ENCODE measurements at regions not wholly inside any gene's neighbourhood (a gene's known extent, or its start where the extent isn't known, plus 50 kb on each side); places are given as distances from the start of the nearest gene placed in this dataset.
"Not testable (repeated sequence)": the region's sequence is repeated elsewhere in the genome, so short reads cannot be mapped to it uniquely, and the experiment has no call there.

DNA sequence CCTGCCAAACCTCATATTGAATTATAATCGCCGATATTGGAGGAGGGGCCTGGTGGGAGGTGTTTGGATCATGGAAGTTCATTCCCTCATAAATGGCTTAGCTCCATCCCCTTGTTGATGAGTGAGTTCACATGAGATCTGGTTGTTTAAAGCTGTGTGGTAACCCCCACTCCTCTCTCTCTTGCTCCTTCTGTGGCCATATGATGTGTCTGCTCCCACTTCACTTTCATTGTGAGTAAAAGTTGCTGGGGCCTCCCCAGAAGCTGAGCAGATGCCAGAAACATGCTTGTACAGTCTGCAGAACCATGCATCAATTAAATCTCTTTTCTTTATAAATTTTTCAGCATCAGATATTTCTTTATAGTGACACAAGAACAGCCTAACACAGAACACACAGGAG, 929.0 kb upstream of the FAT3 start:
- no peak for FAIRE-seq

DNA sequence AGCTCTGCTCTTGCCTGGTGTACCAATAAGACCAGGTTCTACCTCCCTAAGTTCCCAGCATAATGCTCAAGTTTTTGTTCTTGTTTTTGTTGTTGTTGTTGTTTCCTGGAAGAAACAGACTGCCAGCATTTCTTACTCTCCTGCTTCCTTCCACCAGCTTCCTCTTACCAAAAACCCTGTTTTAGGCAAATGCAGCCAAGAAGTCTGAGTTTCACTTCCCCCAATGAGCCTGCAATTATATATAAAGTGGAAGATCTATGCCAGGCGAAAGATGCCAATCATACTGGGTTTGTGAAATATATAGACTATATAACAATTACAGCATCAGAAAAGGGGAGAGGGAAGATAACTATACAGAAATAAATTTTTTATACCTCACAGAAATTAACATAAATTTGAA, 931.5 kb upstream of the FAT3 start:
- FAIRE-seq, result no peak

More for the DNA sequence above, 929.0 kb upstream of the FAT3 start:
- DNase-seq (ENCODE audit: low spot score in 2 of 2), result no peak

DNA sequence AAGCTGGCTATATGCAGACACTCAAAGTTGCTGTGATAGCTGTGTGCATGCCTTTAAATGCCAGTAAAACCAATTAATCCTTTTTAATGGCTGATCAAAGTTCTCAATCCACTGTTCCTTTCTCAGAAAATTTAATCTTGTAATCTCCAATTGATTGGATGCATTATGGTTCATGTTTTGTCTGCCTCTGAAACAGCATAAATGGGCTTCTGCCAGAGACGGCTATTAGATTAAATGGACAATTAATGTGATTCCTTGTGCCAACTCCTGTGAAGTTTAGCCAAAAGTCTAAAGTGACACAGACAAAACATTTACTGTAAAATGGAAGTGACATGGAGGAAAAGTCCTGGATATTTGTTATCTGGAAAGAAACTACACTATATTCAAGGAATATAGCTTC, 952.5 kb upstream of the FAT3 start:
- DNase-seq (ENCODE audit: low spot score in 2 of 2), result no peak
- FAIRE-seq, result no peak

More for the DNA sequence above, 931.5 kb upstream of the FAT3 start:
- no peak for DNase-seq (ENCODE audit: low spot score in 2 of 2)

DNA sequence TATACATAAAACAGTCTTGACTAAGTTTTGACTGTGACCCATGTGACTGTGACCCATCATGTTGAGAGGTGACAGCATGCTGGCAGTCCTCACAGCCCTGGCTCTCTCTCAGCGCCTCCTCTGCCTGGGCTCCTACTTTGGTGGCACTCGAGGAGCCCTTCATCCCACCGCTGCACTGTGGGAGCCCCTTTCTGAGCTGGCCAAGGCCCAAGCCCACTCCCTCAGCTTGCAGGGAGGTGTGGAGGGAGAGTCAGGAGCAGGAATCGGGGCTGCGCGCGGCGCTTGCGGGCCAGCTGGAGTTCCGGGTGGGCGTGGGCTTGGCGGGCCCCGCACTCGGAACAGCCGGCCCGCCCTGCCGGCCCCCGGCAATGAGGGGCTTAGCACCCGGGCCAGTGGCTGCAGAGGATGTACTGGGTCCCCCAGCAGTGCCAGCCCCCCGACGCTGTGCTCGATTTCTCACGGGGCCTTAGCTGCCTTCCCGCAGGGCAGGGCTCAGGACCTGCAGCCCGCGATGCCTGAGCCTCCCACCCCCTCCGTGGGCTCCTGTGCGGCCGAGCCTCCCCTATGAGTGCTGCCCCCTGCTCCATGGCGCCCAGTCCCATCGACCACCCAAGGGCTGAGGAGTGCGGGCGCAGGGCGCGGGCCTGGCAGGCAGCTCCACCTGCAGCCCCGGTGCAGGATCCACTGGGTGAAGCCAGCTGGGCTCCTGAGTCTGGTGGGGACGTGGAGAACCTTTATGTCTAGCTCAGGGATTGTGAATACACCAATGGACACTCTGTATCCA, 955.9 kb upstream of the FAT3 start:
- not testable (repeated sequence) for FAIRE-seq; DNase-seq (ENCODE audit: low spot score in 2 of 2)

DNA sequence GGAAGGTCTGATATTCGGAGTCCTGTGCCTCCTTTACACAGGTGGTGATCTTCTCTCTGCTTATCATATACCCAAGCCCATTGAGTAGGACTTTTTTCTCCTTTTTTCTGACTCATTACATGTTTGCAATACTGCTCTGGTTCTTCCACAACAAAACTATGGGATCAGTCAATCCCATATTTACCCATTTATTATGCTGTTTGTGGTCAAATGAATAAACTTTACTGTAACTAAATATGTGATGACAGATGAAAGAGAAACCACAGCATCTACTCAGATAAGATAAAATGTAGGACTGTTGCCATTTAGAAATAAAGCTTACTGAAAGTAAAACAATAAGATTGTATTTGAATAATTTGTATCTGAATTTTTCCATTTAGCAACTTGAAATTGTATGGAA, 958.7 kb upstream of the FAT3 start:
- DNase-seq (ENCODE audit: low spot score in 2 of 2) (no peak), FAIRE-seq (no peak)

DNA sequence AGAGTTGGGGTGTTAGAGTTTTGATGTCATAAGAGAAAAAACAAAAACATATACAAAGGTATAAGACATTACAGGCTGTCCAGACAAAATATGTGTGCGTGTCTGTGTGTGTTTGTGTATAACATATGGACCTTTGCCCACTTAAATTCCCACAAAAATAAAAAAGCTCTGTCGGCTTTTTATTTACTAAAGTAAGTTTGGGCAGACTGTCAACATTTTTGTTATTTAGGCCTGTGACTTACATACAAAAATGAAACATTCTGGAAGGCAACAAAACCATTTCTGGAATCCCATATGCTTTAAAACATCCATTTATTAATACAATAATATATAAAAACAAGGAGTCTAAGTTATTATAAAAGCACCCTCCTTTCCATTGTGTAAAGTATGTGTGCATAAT, 960.1 kb upstream of the FAT3 start:
- FAIRE-seq (no peak), DNase-seq (ENCODE audit: low spot score in 2 of 2) (no peak)

DNA sequence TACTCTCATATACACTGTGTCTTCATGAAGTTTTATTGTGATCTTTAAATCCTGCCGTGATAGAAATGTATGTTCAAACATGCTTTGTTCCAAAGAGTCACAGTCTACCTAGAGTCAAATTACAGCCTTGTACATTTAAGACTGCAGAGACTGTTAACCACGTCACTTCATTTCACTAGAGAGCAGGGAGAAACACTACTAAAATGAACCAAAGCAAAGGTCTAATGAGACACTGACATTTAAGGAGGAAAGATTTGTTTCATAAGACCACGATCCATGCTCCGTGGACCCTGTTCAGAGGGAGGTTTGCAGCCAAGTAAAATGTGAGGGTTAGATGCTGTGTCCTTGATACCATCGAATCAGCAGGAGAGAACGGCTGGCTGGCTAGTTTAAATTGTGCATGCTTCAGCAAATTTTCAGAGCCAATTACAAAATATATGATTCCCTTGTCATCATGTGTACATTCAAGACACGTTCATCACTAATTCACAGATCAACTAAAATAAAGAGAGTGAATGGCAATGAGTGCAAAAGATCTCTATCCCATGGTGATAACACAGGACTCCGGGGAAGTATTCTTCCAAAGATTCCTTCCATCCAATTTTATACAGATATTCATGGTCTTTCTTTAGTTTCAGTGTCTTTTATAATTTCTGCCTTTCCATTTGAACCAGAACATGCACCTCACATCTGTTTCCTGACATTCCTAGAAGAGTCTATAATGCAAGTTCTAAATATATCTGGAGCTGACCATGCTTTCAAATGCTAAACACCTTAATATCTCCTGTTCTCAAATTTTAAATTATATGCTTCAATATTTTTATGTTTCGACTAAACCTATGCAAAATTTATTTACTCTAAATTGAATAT, 960.9 kb upstream of the FAT3 start:
- no peak for DNase-seq (ENCODE audit: low spot score in 2 of 2)
- no peak for FAIRE-seq

DNA sequence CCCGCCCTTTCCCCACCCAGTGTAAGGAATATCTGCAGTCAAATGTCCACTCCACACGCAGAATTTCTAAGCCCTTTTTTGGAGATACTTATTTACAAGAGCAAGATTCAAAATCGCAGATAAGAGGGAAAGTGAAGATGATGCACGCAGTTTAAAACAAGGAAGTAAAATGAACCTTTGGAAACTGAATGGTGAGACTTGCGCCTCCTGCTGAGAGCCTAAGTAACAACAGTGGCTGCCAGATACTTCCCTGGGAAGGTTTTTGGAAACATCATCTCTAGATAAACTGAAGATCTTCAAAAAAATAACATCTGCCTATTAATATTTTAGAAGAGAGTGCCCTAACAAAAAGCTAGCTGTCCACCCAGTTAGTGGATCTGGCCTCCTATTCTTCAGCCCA, 963.1 kb upstream of the FAT3 start:
- DNase-seq (ENCODE audit: low spot score in 2 of 2), result no peak
- no peak for FAIRE-seq

DNA sequence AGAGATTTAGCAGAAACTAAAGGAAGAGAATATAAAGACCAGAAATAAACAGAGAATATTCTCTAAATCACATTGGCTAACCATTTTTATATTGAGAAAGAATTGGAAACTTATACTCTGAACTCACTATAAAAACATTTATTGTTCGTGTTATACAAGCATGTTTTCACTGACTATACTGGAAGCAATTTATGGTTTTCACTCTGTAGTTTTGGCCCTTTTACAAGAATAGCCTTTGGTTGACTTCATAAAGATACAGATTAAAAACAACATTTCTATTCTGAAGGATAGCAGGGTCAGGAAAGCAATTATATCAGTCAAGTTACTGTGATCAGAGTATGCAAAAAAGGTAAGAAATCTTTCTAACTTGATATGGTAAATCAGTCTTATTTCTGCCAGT, 965.7 kb upstream of the FAT3 start:
- no peak for FAIRE-seq
- no peak for DNase-seq (ENCODE audit: low spot score in 2 of 2)

DNA sequence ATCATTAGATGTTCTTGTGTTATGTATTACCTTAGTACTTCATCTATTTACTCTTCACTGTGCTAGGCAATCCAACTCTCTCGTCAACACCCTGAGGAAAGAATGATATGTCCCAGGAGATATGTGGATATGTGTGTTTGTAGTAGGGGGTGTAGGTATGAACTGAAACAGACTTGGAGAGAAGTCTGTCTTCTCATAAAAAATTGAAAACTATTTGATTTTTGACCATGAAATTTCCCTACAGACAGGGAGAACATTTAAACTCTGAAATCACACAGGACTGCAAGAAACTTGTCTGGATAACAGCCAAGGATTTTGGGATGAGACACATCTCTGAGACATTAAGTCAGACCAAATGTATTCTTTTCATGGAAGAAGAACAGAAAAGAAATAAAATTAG, 967.0 kb upstream of the FAT3 start:
- no peak for FAIRE-seq
- DNase-seq (ENCODE audit: low spot score in 2 of 2), result no peak

DNA sequence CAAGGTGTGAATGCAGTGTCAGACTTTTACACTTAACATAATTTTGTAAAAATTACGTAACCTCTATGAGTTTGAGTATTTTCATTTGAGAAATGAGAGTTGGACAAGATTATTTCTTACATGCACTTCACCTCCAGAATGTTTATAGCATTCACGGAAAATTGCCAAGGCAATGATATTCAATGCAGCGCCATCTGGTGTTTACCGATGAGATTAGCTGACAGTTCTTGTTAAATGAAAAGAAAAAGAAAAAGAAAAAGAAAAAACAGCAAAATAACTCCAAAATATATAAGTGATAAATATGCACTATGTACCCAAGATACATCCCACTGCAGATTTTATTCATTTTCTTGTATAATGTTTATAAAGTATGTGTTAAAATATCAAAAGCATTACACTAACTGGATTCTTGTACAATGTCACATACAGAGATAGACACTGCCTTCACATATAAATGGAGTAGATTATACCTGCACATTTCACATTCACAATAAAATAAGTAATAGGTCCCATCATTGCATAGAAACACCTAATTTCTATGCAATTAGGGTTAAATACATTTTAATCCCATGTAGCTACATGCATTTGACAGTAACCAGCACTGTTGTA, 976.3 kb upstream of the FAT3 start:
- no peak for DNase-seq (ENCODE audit: low spot score in 2 of 2)

DNA sequence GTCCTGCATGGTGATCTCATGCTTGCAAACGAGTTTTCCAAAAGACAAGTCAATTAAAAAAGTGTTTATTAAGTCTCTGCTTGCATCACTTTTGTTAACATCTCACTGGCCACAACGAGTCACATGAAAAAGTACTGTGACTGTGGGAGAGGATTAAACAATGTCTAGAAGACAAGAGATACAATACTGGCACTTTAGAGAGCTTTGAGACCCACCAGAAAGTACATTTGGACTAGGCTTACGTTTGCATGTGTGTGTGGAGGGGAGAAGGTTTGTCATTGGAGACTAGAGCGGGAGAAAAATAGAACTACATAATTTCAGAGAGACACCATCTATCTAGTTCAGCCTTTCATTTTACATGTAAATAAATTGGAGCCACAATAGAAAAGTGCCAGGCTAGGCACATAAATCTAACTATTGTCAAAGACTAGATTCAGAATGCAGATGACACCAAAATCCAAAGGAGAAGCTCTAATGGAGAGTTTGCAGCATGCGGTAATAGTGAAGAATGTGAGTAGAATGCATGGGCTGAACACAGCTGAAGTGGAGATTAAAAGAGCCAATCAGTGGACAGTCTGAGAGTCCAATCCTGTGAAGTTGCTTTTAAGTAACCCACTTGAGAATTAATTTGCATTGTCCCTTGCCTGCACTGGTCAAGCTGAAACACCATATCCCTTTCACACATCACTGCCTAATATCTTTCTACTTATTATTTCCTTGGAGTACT, 977.4 kb upstream of the FAT3 start:
- DNase-seq (ENCODE audit: low spot score in 2 of 2) (no peak), FAIRE-seq (no peak)

More for the DNA sequence above, 976.3 kb upstream of the FAT3 start:
- FAIRE-seq, result peak; percentile 64

DNA sequence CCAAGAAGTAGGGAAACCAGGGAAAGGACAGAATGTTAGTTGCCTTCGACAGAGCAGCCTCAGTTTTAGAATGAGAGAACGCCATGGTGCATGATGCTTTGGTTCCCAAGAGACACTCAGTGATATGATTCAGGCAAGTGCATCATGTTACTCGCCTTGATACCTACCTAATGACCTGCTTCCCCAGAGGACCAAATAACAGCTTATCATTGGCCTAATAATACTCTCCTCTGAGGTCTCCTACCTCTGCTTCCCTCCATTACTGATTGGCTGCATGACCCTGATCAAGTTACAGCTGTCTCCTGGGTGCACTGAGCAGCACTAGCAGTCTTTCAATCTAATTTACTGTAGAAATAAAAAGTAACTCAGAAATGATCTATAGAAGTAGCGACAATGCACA, 979.7 kb upstream of the FAT3 start:
- no peak for FAIRE-seq
- DNase-seq (ENCODE audit: low spot score in 2 of 2), result no peak

DNA sequence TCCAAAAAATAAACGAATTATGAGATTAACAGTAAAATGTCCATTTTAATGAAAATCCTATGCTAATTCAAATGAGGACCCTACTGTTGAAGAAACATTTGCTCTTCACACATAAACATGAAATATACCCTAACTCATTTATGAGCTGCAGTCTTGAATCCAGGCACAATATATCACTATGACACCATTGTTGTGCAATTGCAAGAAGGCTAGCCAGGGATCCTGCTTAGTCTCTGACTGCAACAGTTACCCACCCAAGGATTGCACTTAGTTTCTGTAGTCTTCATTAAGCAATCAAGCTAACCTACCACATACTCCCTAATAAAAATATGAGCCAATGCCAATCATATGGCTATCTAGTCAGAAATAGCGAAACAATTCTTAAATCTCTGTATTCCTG, 981.0 kb upstream of the FAT3 start:
- FAIRE-seq, result no peak
- DNase-seq (ENCODE audit: low spot score in 2 of 2), result no peak

DNA sequence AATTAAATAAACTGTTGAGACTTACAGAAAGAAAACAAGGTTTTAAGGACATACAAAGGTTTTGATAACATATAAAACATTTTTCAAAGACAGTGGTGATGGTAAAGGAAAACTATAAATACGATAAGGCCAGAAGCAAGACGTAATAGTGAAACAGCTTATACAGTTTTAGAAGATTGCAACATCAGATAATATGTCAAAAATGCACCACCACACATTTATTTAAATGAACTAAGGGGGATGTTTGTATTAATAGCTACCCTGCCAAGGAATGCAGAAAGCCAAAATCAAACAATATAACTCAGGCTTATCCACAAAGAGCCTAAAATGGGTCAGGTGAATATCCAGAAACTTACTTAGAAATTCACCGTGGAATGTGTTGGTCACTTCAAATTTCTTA, 981.6 kb upstream of the FAT3 start:
- DNase-seq (ENCODE audit: low spot score in 2 of 2), result no peak
- FAIRE-seq, result no peak

DNA sequence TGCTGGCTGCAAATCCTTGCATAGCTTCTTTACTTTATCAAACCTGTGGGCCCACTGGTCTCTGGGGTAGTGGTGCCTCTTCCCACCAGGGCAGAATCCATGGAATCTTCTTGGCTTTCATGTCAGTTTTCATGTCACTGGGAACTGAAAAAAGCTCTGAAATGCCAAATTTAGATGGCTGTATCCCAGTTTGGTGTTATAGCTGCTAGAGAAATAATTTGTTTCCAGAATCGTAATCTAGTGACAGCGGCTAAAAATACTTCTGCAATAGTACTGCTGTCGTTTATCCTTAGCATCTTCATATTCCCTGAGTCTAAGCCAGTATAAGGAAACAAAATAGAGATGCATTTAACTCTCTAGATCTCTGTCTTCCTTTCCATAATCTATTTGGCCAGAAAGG, 983.4 kb upstream of the FAT3 start:
- no peak for DNase-seq (ENCODE audit: low spot score in 2 of 2)

DNA sequence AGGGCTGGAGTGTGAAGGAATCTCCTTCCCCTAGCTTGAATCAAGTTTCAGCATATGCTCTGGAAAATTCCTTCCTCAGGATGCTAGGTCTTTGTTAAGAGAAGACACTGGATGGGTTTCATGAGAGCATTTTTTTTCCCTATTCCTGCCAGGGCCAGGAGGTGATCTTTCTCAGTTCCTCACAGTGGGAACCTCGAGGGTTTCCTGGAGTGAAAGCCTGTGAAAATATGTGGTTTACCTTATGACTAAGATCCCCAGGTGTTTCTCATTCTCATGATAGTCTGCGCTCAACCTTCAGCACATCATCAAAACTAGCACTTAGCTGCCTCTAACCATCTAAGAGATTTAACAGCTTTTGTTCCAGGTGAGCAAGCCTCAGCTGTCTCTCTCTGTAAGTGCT, 985.3 kb upstream of the FAT3 start:
- no peak for FAIRE-seq
- no peak for DNase-seq (ENCODE audit: low spot score in 2 of 2)

More for the DNA sequence above, 983.4 kb upstream of the FAT3 start:
- FAIRE-seq, result no peak

DNA sequence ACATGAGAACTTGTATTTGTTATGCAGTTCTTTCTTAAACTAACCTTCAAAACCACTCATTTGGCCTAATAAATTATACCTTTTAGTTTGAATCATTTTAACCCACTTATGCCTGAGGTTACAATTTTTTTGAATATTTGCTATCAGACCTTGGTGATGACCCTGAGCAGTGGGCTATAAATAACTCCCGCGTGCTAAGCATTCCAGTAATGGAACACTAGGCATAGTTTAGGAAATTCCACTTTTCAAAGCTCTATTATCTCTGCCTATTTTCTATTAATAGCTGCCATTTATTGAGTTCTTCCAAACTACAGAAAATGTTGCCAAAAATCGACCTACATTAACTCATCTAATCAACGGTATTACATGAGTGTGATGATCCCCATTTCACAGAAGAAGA, 993.4 kb upstream of the FAT3 start:
- no peak for FAIRE-seq
- no peak for DNase-seq (ENCODE audit: low spot score in 2 of 2)

DNA sequence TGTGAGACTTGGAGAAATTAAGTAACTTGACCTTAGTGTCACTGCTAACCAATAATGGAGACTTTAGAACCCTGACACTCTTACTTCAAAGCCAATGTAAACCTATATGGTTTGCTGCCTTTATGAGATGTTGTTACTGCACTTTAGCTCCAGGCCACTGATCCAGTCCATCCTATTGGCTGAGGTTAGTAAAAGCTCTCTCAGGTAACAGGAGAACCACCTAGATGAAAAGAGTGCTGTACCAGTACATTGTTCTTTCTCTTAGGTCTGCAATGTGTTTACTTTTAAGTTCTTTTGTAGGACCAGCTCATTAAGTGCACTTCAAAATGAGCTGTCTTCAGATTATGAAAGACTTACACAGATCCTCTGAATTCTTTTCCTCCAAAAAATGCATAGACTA, 994.0 kb upstream of the FAT3 start:
- DNase-seq (ENCODE audit: low spot score in 2 of 2) (no peak), FAIRE-seq (no peak)

DNA sequence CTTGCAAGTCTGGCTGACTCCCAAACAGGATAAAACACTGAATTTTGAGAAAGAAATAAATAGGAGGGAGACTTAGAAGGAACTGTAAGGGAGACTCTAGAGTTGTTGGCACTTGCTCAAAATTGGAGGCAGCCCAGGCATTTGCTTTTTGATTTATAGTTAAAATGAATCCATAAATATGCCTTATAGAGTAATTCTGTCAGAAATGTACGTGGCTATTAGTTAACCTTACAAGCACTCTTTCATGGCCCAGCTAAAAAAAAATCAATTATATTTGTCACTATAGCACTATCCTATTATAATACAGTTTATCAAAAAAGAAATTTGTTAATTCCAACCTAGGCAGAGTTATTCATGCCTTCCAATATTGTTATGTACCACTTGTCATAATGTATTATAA, 1000.0 kb upstream of the CHORDC1 start:
- no peak for DNase-seq (ENCODE audit: low spot score in 2 of 2)

More for the DNA sequence above, 1000.0 kb upstream of the CHORDC1 start:
- no peak for FAIRE-seq
